Heart left ventricle (tissue), 13 donors: ENCODE measurements at regions not wholly inside any gene's neighbourhood (a gene's known extent, or its start where the extent isn't known, plus 50 kb on each side); places are given as distances from the start of the nearest gene placed in this dataset.

Experiments
- CTCF ChIP-seq, 12 donors: fragments of 200-600 bp; sonication (generic) in 4 of 12; IDR thresholded peaks; one replicate each; pipeline versions ENCODE4 v1.5.0 to v1.8.0; 2018 to 2022; ENCODE audit warnings: antibody characterized with exemption in 12 of 12, mild to moderate bottlenecking in 5 of 12
- POLR2A ChIP-seq, 2 donors: fragments of 450-650 bp; IDR thresholded peaks; one replicate each; pipeline ENCODE4 v1.6.1; 2017; ENCODE audit warnings: antibody characterized with exemption in 2 of 2, mild to moderate bottlenecking in 2 of 2, moderate library complexity in 2 of 2
- donor health status: ischemic (EF 13 %, LVEDD 7.1; RV severe dilation, severe dysfunction).
- donor health status: DM: no; HTN: yes; CAD: no.
- donor health status: DM: no; HTN: no; CAD: no.
- donor health status: ischemic (EF 25% LVEDD 6.9; RV normal size, moderate dysfunction).
- donor health status: ischemic (EF 25% LVEDD 5.7; RV mildly dilated, moderate dysfunction).
- donor health status: ischemic (EF 35%, LVEDD 5.7; RV mildly dilated, moderate dysfunction).
- donor health status: nonischemic (EF 11% LVEDD 7.7; RV severe dilation, severe dysfunction).
- donor health status: DM: yes; HTN: yes; CAD: no.
- donor health status: PGD.
- donor health status: ischemic (EF 29% LVEDD 5.4; RV normal size, mild dysfunction).
- donor health status: nonischemic (EF 23%, LVEDD 6.1; RV moderate dilation, normal function).

DNA sequence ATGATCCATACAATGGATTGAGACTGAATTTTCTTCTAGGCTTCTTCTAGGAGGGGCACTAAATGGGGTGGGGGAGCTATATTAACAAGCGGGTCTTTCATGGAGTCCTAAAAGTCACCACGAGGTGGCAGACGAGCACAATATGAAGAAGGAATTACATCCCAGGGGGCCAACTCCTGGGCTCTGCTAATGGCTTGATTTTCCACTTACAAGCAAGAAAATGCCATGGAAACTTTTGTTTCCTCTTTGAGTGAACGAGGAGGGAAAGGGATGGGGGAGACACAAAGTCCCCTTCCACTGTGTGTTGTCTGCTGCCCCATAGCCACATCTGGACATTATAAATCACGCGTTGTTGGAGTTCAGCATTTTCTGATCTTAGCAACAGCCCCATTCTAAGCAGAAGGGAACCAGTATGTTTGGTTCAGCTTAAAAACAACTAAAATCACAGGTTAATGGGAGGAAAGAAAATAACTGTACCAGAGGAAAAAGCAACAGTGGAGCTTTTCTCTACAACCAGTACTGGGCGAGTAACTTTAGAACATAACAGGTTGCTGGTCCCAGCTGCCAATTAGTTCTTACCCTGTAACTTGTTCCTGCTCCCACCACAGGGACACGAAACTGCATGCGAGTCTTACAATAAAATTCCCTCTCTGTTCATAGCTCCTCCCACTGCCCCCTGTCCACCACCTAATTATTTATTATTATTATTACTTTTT, 285.0 kb upstream of the PARD3B start:
- TF ChIP-seq POLR2A (IDR thresholded peaks at IDR 0.05) (no peak), CTCF (IDR thresholded peaks at IDR 0.05) (peak; percentile 61 to 84 (median 78))
